ENCODE measurements at regions not wholly inside any gene's neighbourhood (a gene's known extent, or its start where the extent isn't known, plus 50 kb on each side); places are given as distances from the start of the nearest gene placed in this dataset.

- Histone ChIP-seq H2AFZ (ENCODE audit: control insufficient read depth, low read length) (no peak overlapping the region), H3K4me2 (ENCODE audit: control insufficient read depth, extremely low read depth, insufficient read depth, low read depth, low read length) (no peak overlapping the region)
Observed at GRCh38 chr11:32313477-32313876, 121.9 kb downstream of the WT1 start.

GRCh38 chr11:32315121-32315520 is 120.2 kb downstream of the WT1 start:
- Histone ChIP-seq H3K36me3 (ENCODE audit: control insufficient read depth in 2 of 2, extremely low read depth in 1 of 2, insufficient read depth in 2 of 2, low read length in 2 of 2) (no peaks in the 10 kb centered on the region), H3K4me2 (ENCODE audit: control insufficient read depth, extremely low read depth, insufficient read depth, low read depth, low read length) (no peak overlapping the region)

More at GRCh38 chr11:32313477-32313876, 121.9 kb downstream of the WT1 start:
- dilution Hi-C loops (cut with MboI; ENCODE audit: extremely low pct_ligation_motif_present, low sequenced_read_pairs), result no loop called here
- Histone ChIP-seq H3K9me3 (ENCODE audit: control insufficient read depth, low read depth, low read length) (no peaks in the 10 kb centered on the region), H3K27me3 (ENCODE audit: control insufficient read depth, extremely low read depth, insufficient read depth, low read length) (no peaks in the 10 kb centered on the region), H3K27ac (ENCODE audit: control insufficient read depth, insufficient read depth, low read length) (no peak overlapping the region), H3K36me3 (ENCODE audit: control insufficient read depth in 2 of 2, extremely low read depth in 1 of 2, insufficient read depth in 2 of 2, low read length in 2 of 2) (no peaks in the 10 kb centered on the region), H4K20me1 (ENCODE audit: control insufficient read depth, extremely low read depth, insufficient read depth, low read length) (no peaks in the 10 kb centered on the region), H3K4me1 (ENCODE audit: control insufficient read depth, extremely low read depth, insufficient read depth, low read length) (no peaks in the 10 kb centered on the region), H3K9me1 (ENCODE audit: control insufficient read depth, extremely low read depth, insufficient read depth, low read length) (no peaks in the 10 kb centered on the region), H3K9ac (ENCODE audit: control insufficient read depth, extremely low read depth, insufficient read depth, low read length) (no peak overlapping the region), H3K4me3 (ENCODE audit: control insufficient read depth in 2 of 3, extremely low read depth in 1 of 3, insufficient read depth in 2 of 3, low read depth in 1 of 3, low read length in 3 of 3) (no peak overlapping the region), H3K79me2 (ENCODE audit: control insufficient read depth, insufficient read depth, low read length) (no peaks in the 10 kb centered on the region)
- no peak for TF ChIP-seq EZH2 (IDR thresholded peaks at IDR 0.05; ENCODE audit: low read length)
- TF ChIP-seq, protein P1, sequence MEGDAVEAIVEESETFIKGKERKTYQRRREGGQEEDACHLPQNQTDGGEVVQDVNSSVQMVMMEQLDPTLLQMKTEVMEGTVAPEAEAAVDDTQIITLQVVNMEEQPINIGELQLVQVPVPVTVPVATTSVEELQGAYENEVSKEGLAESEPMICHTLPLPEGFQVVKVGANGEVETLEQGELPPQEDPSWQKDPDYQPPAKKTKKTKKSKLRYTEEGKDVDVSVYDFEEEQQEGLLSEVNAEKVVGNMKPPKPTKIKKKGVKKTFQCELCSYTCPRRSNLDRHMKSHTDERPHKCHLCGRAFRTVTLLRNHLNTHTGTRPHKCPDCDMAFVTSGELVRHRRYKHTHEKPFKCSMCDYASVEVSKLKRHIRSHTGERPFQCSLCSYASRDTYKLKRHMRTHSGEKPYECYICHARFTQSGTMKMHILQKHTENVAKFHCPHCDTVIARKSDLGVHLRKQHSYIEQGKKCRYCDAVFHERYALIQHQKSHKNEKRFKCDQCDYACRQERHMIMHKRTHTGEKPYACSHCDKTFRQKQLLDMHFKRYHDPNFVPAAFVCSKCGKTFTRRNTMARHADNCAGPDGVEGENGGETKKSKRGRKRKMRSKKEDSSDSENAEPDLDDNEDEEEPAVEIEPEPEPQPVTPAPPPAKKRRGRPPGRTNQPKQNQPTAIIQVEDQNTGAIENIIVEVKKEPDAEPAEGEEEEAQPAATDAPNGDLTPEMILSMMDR (optimal IDR thresholded peaks at IDR 0.05 in 1 of 3, IDR thresholded peaks at IDR 0.05 in 1 of 3, conservative IDR thresholded peaks at IDR 0.05 in 1 of 3; ENCODE audit: extremely low read depth in 1 of 3, insufficient read depth in 2 of 3, low read length in 3 of 3), result no peak
- DNase-seq (ENCODE audit: low read depth, low spot score), result no peak
- no peak for FAIRE-seq

More at GRCh38 chr11:32315121-32315520, 120.2 kb downstream of the WT1 start:
- DNase-seq (ENCODE audit: low read depth, low spot score) (no peak), FAIRE-seq (no peak)
- H3K9me1 ChIP-seq (ENCODE audit: control insufficient read depth, extremely low read depth, insufficient read depth, low read length), result no peaks in the 10 kb centered on the region
- no peaks in the 10 kb centered on the region for H3K4me1 ChIP-seq (ENCODE audit: control insufficient read depth, extremely low read depth, insufficient read depth, low read length)
- no peak overlapping the region for H2AFZ ChIP-seq (ENCODE audit: control insufficient read depth, low read length)
- no peak overlapping the region for H3K27ac ChIP-seq (ENCODE audit: control insufficient read depth, insufficient read depth, low read length)
- dilution Hi-C loops (cut with MboI; ENCODE audit: extremely low pct_ligation_motif_present, low sequenced_read_pairs), result no loop called here
- no peak for TF ChIP-seq EZH2 (IDR thresholded peaks at IDR 0.05; ENCODE audit: low read length)
- TF ChIP-seq, protein P1 (optimal IDR thresholded peaks at IDR 0.05 in 1 of 3, IDR thresholded peaks at IDR 0.05 in 1 of 3, conservative IDR thresholded peaks at IDR 0.05 in 1 of 3; ENCODE audit: extremely low read depth in 1 of 3, insufficient read depth in 2 of 3, low read length in 3 of 3), result no peak
- no peaks in the 10 kb centered on the region for H4K20me1 ChIP-seq (ENCODE audit: control insufficient read depth, extremely low read depth, insufficient read depth, low read length)
- no peaks in the 10 kb centered on the region for H3K79me2 ChIP-seq (ENCODE audit: control insufficient read depth, insufficient read depth, low read length)
- H3K9me3 ChIP-seq (ENCODE audit: control insufficient read depth, low read depth, low read length), result no peaks in the 10 kb centered on the region
- H3K9ac ChIP-seq (ENCODE audit: control insufficient read depth, extremely low read depth, insufficient read depth, low read length), result no peak overlapping the region
- no peaks in the 10 kb centered on the region for H3K27me3 ChIP-seq (ENCODE audit: control insufficient read depth, extremely low read depth, insufficient read depth, low read length)
- no peak overlapping the region for H3K4me3 ChIP-seq (ENCODE audit: control insufficient read depth in 2 of 3, extremely low read depth in 1 of 3, insufficient read depth in 2 of 3, low read depth in 1 of 3, low read length in 3 of 3)
